ENCODE measurements at regions not wholly inside any gene's neighbourhood (a gene's known extent, or its start where the extent isn't known, plus 50 kb on each side); places are given as distances from the start of the nearest gene placed in this dataset.

DNA sequence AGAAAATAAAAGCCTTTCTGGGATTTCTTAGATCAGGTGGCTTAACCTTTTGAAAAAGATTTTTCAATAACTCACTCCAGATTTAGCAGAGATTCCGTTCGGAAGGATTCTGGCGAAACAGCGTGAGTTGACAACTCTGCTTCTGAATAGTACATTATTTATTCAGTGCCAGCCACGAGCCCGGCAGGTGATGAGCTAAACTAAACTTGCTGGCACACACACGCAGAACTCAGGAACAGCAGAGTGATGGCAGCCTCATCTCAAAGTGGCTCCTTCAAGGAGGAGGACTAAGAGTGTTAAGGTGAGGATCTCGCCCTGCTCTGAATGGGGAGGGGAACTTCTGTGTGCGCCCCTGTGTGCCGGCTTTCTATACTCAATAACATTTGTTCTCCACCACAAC, 114.3 kb downstream of the FAM43A start:
- TF ChIP-seq, protein P1, sequence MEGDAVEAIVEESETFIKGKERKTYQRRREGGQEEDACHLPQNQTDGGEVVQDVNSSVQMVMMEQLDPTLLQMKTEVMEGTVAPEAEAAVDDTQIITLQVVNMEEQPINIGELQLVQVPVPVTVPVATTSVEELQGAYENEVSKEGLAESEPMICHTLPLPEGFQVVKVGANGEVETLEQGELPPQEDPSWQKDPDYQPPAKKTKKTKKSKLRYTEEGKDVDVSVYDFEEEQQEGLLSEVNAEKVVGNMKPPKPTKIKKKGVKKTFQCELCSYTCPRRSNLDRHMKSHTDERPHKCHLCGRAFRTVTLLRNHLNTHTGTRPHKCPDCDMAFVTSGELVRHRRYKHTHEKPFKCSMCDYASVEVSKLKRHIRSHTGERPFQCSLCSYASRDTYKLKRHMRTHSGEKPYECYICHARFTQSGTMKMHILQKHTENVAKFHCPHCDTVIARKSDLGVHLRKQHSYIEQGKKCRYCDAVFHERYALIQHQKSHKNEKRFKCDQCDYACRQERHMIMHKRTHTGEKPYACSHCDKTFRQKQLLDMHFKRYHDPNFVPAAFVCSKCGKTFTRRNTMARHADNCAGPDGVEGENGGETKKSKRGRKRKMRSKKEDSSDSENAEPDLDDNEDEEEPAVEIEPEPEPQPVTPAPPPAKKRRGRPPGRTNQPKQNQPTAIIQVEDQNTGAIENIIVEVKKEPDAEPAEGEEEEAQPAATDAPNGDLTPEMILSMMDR (IDR thresholded peaks at IDR 0.05), result no peak
- no peak for TF ChIP-seq POLR2A (IDR thresholded peaks at IDR 0.05)

Measured in thyroid gland (tissue), 4 donors.